HG03457 (cell line): ENCODE measurements at regions not wholly inside any gene's neighbourhood (a gene's known extent, or its start where the extent isn't known, plus 50 kb on each side); places are given as distances from the start of the nearest gene placed in this dataset.
"Not testable (repeated sequence)": the region's sequence is repeated elsewhere in the genome, so short reads cannot be mapped to it uniquely, and the experiment has no call there.

Experiments used
- ATAC-seq: cut with Tn5 transposase; IDR thresholded peaks from one replicate; pipeline ENCODE4 v1.9.1; 2021; ENCODE audit warnings: moderate number of reproducible peaks; ENCODE audit not compliant: unreplicated experiment

- no peak for ATAC-seq
These were observed 298.5 kb downstream of the PAX3 start for GRCh38 chr2:222000326-222000725.

GRCh38 chr2:221999717-222000116 is 299.1 kb downstream of the PAX3 start:
- ATAC-seq = no peak

- no peak for ATAC-seq
These were observed 299.6 kb downstream of the PAX3 start for GRCh38 chr2:221999166-221999565.

GRCh38 chr2:221997683-221998082 is 301.1 kb downstream of the PAX3 start:
- ATAC-seq = no peak

DNA sequence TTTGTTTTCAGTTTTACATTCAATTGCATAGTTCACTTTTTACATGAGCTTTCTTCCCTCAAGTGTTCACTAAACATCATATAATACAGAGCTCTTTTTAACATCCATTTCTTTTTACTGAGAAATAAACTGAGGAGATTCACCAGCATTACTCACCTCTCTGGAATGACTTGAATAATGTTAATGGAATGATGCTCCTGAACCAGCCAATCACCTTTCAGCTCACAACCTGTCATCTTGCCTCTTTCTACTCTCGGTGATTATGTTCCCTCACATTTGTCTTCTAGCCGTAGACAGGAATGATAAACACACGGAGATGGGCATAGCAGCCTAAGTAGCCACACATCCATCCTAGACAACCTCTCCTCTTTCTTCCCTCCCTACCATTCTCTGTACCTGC is 301.7 kb downstream of the PAX3 start:
- ATAC-seq = no peak

- ATAC-seq = no peak
These were observed 303.9 kb downstream of the PAX3 start for GRCh38 chr2:221994926-221995325.

DNA sequence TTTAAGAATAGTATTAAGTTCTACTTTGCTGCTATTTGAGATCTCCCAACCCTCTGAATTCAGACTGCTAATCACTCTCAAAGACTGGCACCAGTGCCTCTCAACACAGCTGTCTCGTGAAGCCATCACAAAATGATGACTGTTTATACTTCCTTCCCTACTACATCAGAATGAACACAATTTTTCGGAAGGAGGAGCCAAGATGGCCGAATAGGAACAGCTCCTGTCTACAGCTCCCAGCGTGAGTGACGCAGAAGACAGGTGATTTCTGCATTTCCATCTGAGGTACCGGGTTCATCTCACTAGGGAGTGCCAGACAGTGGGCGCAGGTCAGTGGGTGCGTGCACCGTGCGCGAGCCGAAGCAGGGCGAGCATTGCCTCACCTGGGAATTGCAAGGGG is 314.4 kb downstream of the PAX3 start:
- ATAC-seq = not testable (repeated sequence)

- ATAC-seq = no peak
These were observed 316.8 kb downstream of the PAX3 start for GRCh38 chr2:221981912-221982470.

DNA sequence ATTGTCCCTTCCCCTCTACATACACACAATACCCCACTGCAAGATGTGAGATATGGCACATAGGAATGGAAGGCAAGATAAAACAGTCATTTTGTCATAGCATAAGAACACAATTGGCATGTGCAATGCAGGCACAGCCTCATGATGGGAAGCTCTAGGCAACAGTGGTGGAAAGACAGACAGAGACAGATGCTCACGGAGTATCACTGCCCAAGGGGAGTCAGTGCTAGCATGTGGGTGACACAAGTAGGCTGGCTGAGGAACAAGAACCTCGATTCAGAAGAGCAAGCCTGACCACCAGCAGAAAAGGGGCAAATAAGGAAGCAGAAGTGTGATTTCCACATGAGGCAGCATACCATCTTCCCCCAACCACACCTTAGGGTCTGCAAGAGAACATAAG is 323.6 kb downstream of the PAX3 start:
- no peak for ATAC-seq

DNA sequence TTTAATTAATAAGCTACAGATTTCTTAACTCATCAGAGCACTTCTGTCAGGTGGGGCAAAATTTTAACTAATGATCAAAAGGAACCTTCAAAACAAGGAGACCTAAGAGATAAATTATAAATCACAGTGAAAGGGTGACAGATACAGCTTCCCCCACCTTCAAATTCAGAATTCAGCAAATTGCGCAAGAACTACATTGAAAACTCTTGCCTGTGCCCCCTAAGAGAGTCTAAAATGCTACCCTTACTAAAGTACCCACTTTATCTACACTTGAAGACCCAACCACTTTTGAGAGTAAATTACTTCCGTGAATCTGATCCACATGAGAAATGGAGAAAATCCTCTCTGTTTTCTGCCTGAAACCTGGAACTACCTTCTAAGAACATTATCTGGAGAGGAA is 324.9 kb downstream of the PAX3 start:
- ATAC-seq = no peak

GRCh38 chr2:221973502-221973901 is 325.3 kb downstream of the PAX3 start:
- ATAC-seq = no peak

GRCh38 chr2:221972813-221973478 is 325.9 kb downstream of the PAX3 start:
- no peak for ATAC-seq

GRCh38 chr2:221970389-221970788 is 328.4 kb downstream of the PAX3 start:
- no peak for ATAC-seq

DNA sequence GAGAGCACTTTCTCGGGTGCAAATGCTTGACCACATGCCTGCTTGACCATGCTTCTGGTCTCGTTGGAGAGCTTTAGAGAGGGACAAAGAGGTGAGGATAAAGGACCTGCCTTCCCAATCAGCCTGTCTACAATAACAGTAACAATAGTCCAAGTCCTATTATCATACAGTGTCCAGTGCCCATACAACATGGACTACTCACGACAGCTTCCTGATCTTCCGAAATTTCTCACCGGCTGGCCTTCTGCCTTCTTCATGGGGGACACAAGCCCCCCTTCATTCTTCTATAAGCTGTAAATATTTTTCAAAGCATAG is 329.0 kb downstream of the PAX3 start:
- ATAC-seq = no peak

GRCh38 chr2:221969087-221969829 is 329.5 kb downstream of the PAX3 start:
- no peak for ATAC-seq

GRCh38 chr2:221962186-221962585 is 336.6 kb downstream of the PAX3 start:
- no peak for ATAC-seq

DNA sequence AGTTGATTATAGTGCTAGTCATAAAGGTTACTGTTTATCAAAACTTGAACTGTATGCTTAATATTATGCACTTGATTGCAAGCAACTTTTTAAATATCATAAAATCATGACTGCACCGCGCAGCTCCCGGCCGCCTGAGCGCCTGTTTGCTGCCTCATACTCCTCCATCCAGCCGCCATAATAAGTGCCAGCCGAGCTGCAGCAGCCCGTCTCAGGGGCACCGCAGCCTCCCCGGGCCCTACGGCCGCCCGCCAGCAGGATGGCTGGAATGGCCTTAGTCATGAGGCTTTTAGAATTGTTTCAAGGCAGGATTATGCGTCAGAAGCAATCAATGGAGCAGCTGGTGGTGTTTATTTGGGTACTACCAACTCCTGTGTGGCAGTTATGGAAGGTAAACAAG is 337.2 kb downstream of the PAX3 start:
- ATAC-seq = no peak

- ATAC-seq = no peak
These were observed 340.6 kb downstream of the PAX3 start for GRCh38 chr2:221958224-221958623.

- ATAC-seq = no peak
These were observed 350.7 kb downstream of the PAX3 start for GRCh38 chr2:221948076-221948475.

GRCh38 chr2:221944452-221944851 is 354.3 kb downstream of the PAX3 start:
- ATAC-seq = not testable (repeated sequence)

- ATAC-seq = no peak
These were observed 355.6 kb downstream of the PAX3 start for GRCh38 chr2:221943076-221943810.
